SJSA1 (cell line): ENCODE measurements at regions not wholly inside any gene's neighbourhood (a gene's known extent, or its start where the extent isn't known, plus 50 kb on each side); places are given as distances from the start of the nearest gene placed in this dataset.

Source experiments
- DNase-seq, 2 experiments: peaks; one replicate each; pipeline ENCODE4 v3.0.0-alpha.2; 2015 to 2020; ENCODE audit warnings: low spot score in 2 of 2, low read depth in 1 of 2
- H3K27ac ChIP-seq: fragments of 250-450 bp; sonication (Bioruptor Pico); 2 replicates; pipeline ENCODE4 v1.5.1; 2020; ENCODE audit warnings: mild to moderate bottlenecking, moderate library complexity
- H3K27me3 ChIP-seq: fragments of 250-450 bp; sonication (Bioruptor Pico); replicated peaks from 2 replicates; pipeline ENCODE4 v1.5.1; 2020; ENCODE audit warnings: mild to moderate bottlenecking, moderate library complexity
- H3K36me3 ChIP-seq: fragments of 250-450 bp; sonication (Bioruptor Pico); 2 replicates; pipeline ENCODE4 v1.5.1; 2020; ENCODE audit warnings: mild to moderate bottlenecking
- H3K4me1 ChIP-seq: fragments of 250-450 bp; sonication (Bioruptor Pico); replicated peaks from 2 replicates; pipeline ENCODE4 v1.6.1; 2021; ENCODE audit warnings: mild to moderate bottlenecking
- H3K4me3 ChIP-seq: fragments of 250-450 bp; sonication (Bioruptor Pico); 2 replicates; pipeline ENCODE4 v1.5.1; 2020; ENCODE audit warnings: mild to moderate bottlenecking
- H3K9me3 ChIP-seq: fragments of 250-450 bp; sonication (Bioruptor Pico); replicated peaks from 2 replicates; pipeline ENCODE4 v1.5.1; 2020; ENCODE audit warnings: mild to moderate bottlenecking

DNA sequence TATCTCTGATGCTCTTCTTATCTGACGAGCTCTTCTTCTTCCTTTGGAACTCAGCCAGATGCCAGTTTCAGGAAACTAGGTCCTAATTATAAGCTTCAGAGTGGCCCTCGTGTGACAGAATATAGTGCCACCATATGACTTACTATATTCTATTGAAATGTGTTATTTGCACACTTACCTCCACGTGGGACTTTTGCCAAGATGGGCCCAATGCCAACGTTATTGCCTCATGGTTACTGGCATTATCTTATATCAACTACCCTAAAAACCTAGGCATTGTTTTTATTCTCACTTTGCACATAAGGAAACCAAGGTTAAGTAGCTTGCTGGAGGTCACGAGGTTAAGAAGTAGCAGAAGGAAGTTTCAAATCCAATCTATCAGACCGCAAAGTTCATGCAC is 71.3 kb upstream of the SLCO3A1 start:
- H3K36me3 ChIP-seq, result no peaks in the 10 kb centered on the region
- no peak overlapping the region for H3K4me3 ChIP-seq
- no peaks in the 10 kb centered on the region for H3K9me3 ChIP-seq
- H3K4me1 ChIP-seq, result no peaks in the 10 kb centered on the region
- H3K27ac ChIP-seq, result no peak overlapping the region
- H3K27me3 ChIP-seq, result no peaks in the 10 kb centered on the region
- DNase-seq, result no peak

GRCh38 chr15:91783008-91783407 is 70.5 kb upstream of the SLCO3A1 start:
- Histone ChIP-seq H3K4me3 (no peak overlapping the region), H3K27me3 (no peaks in the 10 kb centered on the region), H3K27ac (no peak overlapping the region), H3K4me1 (no peaks in the 10 kb centered on the region), H3K9me3 (no peaks in the 10 kb centered on the region), H3K36me3 (no peaks in the 10 kb centered on the region)
- no peak for DNase-seq

DNA sequence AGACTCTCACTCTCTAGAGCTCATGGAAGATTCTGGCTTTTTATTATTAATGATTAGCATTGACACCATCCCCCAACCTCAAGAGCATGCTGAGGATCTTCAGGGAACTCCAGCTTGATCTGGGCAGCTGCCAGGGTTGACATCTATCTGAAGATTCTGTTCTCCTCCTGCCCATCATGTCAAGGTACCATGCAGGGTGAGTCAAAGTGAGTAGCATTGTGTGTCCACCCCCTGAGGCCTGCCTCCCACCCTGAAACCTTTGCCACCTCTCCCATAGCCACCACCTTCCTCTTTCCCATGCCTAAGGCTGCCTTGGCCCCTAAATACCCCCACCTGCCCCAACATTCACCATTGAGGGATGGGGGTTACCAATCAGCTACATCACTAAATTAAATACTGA is 70.1 kb upstream of the SLCO3A1 start:
- no peak for DNase-seq
- Histone ChIP-seq H3K36me3 (no peaks in the 10 kb centered on the region), H3K4me3 (no peak overlapping the region), H3K27ac (no peak overlapping the region), H3K4me1 (no peaks in the 10 kb centered on the region), H3K9me3 (no peaks in the 10 kb centered on the region), H3K27me3 (no peaks in the 10 kb centered on the region)

GRCh38 chr15:91784973-91785709 is 68.4 kb upstream of the SLCO3A1 start:
- no peak overlapping the region for H3K27ac ChIP-seq
- no peaks in the 10 kb centered on the region for H3K36me3 ChIP-seq
- H3K27me3 ChIP-seq, result no peaks in the 10 kb centered on the region
- H3K4me1 ChIP-seq, result no peaks in the 10 kb centered on the region
- H3K4me3 ChIP-seq, result no peak overlapping the region
- no peaks in the 10 kb centered on the region for H3K9me3 ChIP-seq
- no peak for DNase-seq

GRCh38 chr15:91787198-91787597 is 66.3 kb upstream of the SLCO3A1 start:
- no peak for DNase-seq
- no peaks in the 10 kb centered on the region for H3K4me1 ChIP-seq

DNA sequence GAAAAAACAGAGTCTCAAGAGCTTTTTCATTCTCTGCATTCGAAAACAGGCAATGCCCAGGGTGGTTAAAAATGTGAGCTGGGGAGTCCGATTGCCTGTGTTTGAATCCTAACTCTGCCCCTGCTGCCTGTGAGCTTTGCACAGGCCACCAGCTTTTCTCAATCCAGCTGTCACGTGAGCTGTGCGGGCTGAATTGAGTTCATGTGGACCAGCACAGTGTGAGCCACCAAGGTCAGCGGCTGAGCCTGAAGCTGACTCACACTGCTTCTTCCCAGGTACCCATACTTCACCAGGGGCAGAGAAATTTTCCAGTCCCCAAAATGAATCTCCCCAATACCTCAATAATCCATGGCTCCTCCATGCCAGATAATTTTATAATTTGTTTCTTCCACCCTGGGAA is 64.4 kb upstream of the SLCO3A1 start:
- H3K9me3 ChIP-seq, result no peaks in the 10 kb centered on the region
- H3K4me3 ChIP-seq, result no peak overlapping the region
- H3K36me3 ChIP-seq, result no peaks in the 10 kb centered on the region
- no peak overlapping the region for H3K27ac ChIP-seq
- no peak for DNase-seq
- H3K27me3 ChIP-seq, result no peaks in the 10 kb centered on the region
- no peaks in the 10 kb centered on the region for H3K4me1 ChIP-seq

More at GRCh38 chr15:91787198-91787597, 66.3 kb upstream of the SLCO3A1 start:
- Histone ChIP-seq H3K27me3 (no peaks in the 10 kb centered on the region), H3K4me3 (no peak overlapping the region), H3K27ac (no peak overlapping the region), H3K36me3 (no peaks in the 10 kb centered on the region), H3K9me3 (no peaks in the 10 kb centered on the region)

GRCh38 chr15:91790836-91791235 is 62.7 kb upstream of the SLCO3A1 start:
- DNase-seq, result no peak
- Histone ChIP-seq H3K27ac (no peak overlapping the region), H3K36me3 (no peaks in the 10 kb centered on the region), H3K4me1 (no peaks in the 10 kb centered on the region), H3K9me3 (no peaks in the 10 kb centered on the region), H3K27me3 (no peaks in the 10 kb centered on the region), H3K4me3 (no peak overlapping the region)

GRCh38 chr15:91793771-91794170 is 59.7 kb upstream of the SLCO3A1 start:
- H3K4me1 ChIP-seq, result no peaks in the 10 kb centered on the region
- no peaks in the 10 kb centered on the region for H3K27me3 ChIP-seq
- H3K4me3 ChIP-seq, result no peak overlapping the region
- H3K36me3 ChIP-seq, result no peaks in the 10 kb centered on the region
- no peaks in the 10 kb centered on the region for H3K9me3 ChIP-seq
- DNase-seq, result no peak
- H3K27ac ChIP-seq, result no peak overlapping the region

DNA sequence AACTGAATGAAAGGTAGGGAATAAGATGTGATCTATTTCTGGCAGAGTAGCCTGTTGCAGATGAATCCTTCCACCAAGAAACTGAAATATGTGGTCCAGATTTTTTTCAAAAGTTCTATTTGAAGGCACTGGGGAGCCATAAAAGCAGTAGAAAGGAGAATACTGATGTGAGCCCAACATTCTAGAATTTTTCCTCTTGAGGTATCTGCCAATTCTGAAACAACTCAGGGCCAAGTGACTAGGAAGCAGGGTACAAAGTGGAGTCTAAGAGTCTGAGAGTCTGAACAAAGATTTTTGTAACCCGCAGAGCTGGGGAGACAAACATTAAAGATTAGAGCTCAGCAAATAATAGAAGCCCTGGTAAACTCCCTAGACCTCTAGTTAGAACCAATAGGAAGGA is 58.3 kb upstream of the SLCO3A1 start:
- no peak overlapping the region for H3K4me3 ChIP-seq
- no peaks in the 10 kb centered on the region for H3K27me3 ChIP-seq
- H3K36me3 ChIP-seq, result no peaks in the 10 kb centered on the region
- no peak for DNase-seq
- no peaks in the 10 kb centered on the region for H3K9me3 ChIP-seq
- no peak overlapping the region for H3K27ac ChIP-seq
- no peaks in the 10 kb centered on the region for H3K4me1 ChIP-seq

GRCh38 chr15:91801836-91802534 is 51.5 kb upstream of the SLCO3A1 start:
- Histone ChIP-seq H3K9me3 (no peaks in the 10 kb centered on the region), H3K27ac (no peak overlapping the region), H3K4me3 (no peak overlapping the region), H3K4me1 (no peaks in the 10 kb centered on the region), H3K36me3 (no peaks in the 10 kb centered on the region), H3K27me3 (no peaks in the 10 kb centered on the region)
- no peak for DNase-seq

GRCh38 chr15:91803260-91803659 is 50.2 kb upstream of the SLCO3A1 start:
- Histone ChIP-seq H3K4me1 (no peaks in the 10 kb centered on the region), H3K27me3 (no peaks in the 10 kb centered on the region), H3K4me3 (no peak overlapping the region), H3K36me3 (no peaks in the 10 kb centered on the region), H3K27ac (no peak overlapping the region), H3K9me3 (no peaks in the 10 kb centered on the region)
- no peak for DNase-seq
